GM19043 (cell line): ENCODE measurements at regions not wholly inside any gene's neighbourhood (a gene's known extent, or its start where the extent isn't known, plus 50 kb on each side); places are given as distances from the start of the nearest gene placed in this dataset.
"Not testable (repeated sequence)": the region's sequence is repeated elsewhere in the genome, so short reads cannot be mapped to it uniquely, and the experiment has no call there.

Experiments
- ATAC-seq: cut with Tn5 transposase; IDR thresholded peaks from one replicate; pipeline ENCODE4 v1.9.1; 2021; ENCODE audit warnings: low read depth; ENCODE audit not compliant: unreplicated experiment

DNA sequence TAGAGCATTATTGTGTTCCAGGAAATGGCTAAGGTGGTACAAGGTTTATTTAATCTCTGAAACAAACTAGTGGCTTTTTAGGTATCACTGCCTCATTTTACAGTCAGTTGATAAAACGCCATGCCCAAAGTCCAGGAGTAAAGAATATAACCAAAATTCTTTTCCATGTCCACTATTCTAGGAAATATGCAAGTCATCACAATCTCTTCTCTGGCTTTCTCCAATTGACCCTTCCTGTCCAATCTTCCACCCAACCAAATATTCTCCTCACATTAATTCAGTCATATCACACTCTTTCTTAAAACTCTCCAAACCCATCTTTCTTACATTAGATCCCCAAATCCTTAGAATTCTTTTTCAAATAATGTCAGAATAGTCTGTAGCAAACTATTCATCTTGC lies 1110.0 kb upstream of the CDH8 start:
- ATAC-seq: no peak

DNA sequence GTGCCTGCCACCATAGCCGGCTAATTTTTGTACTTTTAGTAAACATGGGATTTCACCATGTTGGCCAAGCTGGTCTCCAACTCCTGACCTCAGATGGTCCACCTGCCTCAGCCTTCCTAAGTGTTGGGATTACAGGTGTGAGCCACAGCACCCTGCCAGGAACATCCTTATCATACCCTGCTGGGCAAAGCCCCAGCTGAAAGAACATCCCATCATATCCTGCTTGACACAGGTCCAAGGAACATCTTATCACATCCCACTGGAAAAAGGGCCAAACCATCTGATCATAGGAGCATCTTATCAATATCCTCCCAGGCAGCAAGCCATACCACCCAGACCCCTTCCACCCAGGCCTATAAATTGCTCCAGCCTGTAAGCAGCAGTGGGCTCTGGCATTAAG lies 1109.2 kb upstream of the CDH8 start:
- no peak for ATAC-seq

DNA sequence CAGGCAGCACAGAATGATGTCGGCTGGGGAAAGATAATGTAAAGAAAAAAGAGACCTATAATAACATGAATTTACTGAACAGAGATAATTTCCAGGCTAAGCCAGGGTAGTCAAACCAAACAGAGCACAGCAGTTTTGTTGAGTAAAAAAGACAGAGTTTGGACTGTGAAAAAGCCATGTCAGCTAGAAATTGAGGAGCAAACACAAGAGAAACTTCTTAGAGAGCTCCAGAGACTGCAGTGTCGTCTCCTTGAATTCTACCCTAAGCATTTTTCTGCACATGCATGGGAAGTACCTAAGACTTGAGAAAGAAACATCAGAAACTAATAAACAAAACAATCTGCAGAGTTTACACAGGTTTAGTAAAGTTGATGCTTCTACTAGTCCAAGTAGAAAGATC lies 1098.8 kb upstream of the CDH8 start:
- ATAC-seq: no peak

DNA sequence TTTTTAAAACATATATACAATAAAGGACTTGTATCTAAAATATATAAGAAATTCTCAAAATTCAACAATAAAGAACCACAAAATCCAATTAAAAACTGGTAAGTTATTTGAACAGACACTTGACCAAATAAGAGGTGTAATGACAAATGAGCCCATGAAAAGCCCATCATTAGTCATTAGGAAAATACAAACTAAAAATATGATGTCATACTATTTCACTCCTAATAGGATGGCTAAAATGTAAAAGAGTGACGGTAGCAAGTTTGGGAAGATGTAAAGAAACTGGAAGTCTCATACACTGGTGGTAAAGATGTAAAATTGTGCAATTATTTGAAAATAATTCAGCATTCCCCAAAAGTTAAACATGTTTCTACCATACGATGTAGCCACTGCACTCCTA lies 1095.3 kb upstream of the CDH8 start:
- ATAC-seq: no peak

DNA sequence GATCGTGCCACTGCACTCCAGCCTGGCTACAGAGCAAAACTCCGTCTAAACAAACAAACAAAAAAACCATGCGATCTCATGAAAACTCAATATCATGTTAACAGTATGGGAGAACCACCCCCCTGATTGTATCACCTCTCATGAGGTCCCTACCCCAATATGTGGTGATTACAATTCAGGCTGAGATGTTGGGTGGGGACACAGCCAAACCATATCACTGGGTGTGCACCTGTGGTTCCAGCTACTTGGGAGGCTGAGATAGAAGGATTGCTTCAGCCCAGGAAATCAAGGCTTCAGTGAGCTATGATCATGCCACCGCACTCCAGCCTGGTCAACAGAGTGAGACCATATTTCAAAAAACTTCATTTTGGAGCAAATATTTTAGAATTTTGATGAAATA lies 1094.7 kb upstream of the CDH8 start:
- ATAC-seq: no peak

DNA sequence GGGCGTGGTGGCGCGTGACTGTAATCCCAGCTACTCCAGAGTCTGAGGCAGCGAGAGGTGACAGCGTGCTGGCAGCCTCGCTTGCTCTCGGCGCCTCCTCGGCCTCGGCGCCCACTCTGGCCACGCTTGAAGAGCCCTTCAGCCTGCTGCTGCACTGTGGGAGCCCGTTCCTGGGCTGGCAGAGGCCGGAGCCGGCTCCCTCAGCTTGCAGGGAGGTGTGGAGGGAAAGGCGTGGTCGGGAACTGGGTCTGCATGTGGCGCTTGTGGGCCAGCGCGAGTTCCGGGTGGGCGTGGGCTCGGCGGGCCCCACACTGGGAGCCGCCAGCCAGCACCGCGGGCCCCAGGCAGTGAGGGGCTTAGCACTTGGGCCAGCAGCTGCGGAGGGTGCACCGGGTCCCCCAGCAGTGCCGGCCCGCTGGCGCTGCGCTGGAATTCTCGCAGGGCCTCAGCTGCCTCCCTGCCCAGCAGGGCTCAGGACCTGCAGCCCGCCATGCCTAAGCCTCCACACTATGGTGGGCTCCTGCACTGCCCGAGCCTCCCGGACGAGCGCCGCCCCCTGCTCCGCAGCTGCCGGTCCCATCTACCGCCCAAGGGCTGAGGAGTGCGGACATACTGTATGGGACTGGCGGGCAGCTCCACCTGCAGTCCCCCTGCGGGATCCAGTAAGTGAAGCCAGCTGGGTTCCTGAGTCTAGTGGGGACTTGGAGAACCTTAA lies 1093.3 kb upstream of the CDH8 start:
- no peak for ATAC-seq

DNA sequence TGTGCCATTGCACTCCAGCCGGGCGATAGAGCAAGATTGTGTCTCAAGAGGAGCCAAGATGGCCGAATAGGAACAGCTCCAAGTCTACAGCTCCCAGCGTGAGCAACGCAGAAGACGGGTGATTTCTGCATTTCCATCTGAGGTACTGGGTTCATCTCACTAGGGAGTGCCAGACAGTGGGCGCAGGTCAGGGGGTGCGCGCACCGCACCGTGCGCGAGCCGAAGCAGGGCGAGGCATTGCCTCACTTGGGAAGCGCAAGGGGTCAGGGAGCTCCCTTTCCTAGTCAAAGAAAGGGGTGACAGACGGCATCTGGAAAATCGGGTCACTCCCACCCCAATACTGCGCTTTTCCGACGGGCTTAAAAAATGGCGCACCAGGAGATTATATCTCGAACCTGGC lies 1083.7 kb upstream of the CDH8 start:
- not testable (repeated sequence) for ATAC-seq

DNA sequence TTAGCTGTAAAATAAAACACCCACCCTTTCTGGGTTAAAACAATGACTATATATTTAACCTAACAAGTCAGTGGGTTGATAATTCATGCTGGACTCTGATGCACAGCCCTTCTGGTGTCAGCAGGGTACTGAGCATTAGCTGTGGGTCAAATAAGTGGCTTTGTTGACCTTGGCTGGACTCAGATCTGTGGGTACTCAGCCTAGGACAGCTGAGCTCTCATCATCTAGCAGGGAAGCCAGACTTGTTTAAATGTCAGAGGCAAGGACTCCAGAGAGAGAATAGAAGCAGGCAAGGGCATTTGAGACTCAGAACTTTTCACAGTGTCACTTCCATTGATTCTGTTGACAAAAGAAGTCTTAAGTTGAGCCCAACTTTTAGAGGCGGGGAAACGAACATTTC lies 1063.8 kb upstream of the CDH8 start:
- no peak for ATAC-seq

DNA sequence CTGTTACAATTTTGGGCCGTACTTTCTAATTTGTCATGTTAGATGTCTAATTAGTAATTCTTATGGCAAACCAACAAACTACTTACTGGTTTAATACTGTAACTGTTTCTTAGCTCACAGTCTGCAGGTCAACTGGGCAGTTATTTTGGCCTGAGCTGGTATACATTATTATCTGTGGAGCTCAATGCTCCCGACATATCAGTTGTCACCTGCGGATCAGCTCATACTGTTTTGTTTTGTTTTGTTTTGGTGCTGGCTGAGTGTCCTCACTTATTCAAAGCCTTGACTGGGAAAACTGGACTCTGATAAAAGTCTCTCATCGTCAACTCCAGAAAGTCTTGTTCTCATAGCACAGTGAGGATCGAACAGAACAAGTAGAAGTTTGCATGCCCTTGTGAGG lies 1060.6 kb upstream of the CDH8 start:
- ATAC-seq: no peak

DNA sequence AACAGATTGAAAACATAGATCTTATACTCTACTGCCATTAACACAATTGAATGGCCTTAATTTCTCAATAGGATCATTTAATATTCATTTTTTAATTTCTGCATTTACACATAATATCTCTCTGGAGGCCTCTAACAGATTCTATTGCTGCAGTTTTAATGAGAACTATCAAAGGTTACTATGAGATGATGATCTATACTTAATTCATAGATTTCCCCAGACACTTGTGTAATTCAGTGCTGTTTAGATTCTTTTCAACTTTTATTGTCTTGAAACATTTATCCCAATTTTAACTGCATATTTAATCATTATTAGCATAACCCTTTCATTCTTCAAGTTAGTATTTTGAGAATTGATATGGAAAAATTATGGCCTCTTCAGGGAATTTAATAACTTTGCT lies 1056.5 kb upstream of the CDH8 start:
- no peak for ATAC-seq

DNA sequence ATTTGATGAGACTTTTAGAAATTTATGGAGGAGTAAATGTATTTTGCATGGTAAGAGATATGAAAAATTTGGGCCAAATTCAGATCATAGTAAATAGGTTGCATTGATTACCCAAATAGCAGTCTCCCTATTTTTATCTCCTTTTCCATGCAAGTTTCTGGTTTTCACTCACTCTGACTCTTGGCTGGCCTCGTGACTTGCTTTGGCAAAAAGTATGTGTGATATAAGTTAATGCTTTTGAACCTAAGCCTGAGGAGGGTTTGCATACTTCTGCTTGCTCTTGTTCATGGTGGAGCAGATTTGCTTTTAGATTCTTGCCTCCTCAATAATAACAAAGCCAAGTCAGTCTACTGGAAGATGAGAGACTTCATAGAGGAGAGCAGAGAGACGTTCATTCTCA lies 1045.9 kb upstream of the CDH8 start:
- no peak for ATAC-seq

DNA sequence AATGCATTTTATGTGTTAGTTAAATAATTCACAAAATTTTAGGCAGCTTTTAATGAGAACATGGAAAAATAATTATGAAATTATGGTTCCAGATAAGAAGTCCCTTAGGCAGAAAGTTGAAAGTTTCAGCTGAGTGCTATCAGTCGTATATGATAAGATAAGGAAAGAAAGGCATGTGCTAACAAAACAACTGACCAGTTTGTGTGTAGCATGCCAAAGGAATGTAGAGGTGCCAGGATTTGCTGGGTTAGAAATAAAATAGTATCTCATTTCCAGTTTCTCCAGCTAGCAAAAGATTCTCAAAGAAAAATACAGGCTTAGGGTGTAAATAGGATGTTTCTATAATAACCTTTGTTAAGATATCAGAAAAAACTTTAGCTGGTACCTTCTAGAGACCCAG lies 1044.5 kb upstream of the CDH8 start:
- ATAC-seq: no peak

DNA sequence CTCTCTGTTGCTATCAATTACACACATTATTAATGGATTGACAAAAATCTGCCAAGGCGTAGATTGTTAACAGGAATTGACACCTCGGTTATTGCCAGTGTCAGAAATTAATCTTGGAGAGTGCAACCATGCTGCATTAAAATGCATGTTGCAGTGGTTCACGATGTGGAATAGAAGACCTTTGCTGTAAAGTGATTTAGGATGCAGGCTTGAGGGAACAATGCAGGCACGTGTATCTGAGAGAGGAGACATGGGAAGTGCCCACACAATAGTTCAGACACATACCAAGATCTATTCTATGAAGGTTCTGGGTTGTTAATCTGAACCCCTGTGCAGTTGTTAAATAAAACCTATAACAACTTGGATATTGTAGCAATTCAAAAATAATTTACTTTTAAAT lies 1032.8 kb upstream of the CDH8 start:
- ATAC-seq: no peak

DNA sequence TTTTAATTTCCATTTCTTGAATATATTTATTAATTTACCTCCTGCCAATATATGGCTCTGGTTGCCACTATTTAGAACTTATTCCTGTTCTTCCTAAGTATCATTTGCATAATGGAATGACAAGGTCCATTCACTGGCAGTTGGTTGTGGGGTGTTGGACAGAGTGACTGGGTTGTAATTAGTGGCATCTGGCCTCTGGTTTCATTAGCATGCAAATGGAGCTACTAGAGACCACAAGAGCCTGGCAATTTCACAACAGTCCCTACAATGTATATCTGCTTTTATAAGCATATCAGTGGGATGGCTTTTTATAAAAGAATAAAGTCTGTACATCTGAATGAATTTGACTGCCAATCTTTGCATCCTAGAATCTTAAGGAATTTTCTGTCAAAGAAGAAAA lies 1030.9 kb upstream of the CDH8 start:
- no peak for ATAC-seq

DNA sequence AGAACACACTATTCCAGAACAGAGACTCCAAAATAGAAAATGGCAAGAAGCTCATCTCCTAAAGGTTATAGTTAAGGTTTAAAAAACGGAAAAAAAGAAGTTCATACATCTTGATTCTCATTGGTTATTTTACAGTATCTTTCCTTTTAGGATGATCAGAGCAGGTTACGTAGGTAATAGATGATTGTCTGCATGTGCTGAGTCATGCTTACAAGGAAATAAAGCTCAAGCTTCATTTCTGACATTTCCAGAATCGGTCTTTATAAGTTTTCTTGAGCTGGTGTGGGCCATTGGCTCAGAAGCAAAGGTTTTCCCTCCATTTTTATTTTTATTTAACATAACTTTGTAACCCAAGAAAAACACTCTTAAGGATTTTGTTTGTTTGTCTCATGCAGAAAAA lies 1030.3 kb upstream of the CDH8 start:
- ATAC-seq: no peak

DNA sequence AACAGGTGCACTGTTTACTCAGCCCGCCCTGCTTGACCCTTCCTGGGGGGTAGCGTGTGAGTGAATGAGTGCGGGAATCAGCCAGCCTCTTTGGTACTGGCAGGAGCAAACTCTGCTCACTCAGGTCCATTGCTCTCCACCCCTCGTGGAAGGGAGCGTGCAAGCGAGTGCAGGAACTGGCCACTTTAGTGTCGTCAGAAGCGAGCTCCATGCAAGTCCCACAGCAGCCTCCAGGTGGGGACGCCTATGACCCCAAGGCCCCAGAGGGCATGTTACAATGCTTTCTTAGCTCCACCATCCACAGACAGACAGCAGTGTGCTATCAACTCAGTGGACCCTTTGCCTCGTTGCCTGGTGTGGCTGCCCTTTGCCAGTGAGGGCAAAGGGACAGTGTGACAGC lies 1025.1 kb upstream of the CDH8 start:
- ATAC-seq: no peak

DNA sequence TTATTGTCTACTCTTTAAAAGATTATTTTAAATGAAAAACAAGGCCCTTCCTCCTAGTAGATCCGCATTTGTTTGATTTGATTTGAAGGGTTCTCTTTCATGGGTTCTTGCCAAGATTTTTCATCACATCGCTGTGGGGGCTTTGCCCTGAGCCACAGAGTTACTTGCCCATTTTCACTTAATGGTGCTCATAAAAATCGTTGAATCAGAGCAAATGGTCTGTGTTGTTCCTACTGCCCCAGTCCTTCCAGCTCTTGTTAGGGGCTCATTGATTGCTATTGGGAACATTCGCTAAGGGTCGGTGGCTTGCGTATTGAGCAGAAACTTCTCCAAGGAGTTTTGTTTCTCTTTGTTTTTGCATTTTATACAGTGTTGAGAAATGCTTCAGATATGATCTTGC lies 1023.4 kb upstream of the CDH8 start:
- no peak for ATAC-seq

DNA sequence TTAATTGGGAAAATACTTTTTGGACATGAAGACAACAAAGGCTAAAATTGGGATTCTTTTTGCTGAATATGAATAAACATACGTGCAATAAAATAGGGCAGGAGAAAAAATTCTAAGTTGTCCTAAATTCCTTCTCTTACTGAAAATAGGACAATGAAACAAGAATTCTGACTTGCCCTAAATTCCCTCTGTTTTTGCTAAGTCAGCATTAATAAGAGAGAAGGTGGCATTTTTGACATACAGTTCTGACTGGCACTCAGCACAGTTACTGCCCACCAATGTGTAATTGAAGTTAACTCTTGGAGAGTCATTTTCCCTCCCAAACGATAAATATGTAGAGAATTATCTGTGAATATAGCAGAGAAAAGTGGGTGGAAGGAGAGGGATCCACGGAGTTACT lies 1021.1 kb upstream of the CDH8 start:
- ATAC-seq: no peak

DNA sequence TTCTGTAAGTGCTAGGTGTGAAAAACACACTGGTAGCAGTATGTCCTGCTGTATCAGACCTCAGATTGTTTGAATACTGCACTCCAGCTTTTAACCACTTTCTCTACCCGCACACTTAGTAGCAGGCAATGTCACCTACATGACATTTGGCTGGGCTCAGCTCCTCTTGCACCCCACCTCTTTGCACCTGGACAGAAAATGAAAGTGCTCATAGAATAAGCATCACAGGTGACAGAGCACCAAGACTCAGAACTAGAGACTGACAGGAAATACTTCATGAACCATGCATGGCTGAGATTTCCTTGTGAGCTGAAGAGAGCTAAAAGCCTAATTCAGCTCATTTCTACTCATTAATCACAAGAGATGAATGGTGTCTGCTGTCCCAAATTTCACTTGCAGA lies 1014.2 kb upstream of the CDH8 start:
- ATAC-seq: no peak

DNA sequence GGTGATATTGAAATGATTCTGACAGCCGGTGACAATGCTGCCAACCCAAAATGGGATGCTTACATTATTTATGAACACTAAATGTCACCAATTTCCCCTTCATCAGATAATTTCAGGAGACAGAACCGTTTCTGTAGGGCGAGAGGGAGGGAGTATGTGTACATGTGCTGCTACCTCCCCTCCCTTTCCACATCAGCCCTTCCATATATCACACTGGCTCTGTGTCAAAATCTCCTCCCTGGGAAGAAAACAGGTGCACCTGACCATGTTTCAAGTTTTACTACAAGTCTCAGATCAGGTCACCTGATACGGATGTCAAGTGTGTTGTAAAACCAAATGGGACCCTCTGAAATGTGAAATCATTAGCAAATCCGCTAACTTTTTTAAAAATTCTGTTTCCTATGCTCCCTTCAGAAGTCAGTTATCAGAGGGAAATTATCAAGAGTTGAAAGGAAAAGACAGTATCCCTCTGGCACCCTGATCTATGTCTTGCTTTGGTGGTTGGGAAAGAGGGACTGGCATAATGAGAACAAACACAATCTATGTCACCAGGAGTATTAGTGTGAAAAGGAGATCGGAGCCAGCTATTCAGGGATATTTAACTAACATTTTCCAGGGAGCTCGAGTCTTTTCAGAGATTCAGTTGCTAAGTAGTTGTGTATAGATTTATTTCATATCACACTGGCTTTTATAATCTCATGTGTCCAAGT lies 1002.3 kb upstream of the CDH8 start:
- ATAC-seq: no peak

DNA sequence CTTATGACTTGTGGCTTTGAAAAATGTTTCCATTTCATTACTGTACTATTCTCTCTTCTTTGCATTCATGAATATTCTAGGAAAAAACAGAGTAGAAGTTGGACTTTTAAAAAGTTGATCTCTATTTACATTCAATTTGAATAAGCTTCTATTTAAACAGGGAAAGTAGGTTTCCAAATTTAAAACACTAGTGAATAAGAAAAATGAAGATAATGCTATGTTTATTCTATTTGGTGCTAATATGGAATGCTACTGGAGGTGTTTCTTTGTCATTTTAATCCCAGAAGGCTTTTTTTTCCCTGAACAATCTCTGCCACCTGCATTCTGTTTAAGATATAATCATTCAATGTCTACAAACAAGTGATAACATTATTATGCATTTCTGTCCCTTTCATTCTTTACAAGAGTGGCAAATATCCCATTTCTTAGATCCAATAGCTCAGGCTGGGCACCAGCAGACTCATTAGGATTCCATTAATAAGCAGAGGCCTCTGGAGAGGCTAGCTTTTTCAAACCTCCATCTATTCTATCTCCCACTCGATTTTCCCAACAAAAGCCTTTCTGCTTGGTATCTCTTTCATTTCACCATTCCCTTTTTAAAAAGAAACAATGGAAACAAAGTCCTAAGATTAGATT lies 1001.6 kb upstream of the CDH8 start:
- no peak for ATAC-seq

DNA sequence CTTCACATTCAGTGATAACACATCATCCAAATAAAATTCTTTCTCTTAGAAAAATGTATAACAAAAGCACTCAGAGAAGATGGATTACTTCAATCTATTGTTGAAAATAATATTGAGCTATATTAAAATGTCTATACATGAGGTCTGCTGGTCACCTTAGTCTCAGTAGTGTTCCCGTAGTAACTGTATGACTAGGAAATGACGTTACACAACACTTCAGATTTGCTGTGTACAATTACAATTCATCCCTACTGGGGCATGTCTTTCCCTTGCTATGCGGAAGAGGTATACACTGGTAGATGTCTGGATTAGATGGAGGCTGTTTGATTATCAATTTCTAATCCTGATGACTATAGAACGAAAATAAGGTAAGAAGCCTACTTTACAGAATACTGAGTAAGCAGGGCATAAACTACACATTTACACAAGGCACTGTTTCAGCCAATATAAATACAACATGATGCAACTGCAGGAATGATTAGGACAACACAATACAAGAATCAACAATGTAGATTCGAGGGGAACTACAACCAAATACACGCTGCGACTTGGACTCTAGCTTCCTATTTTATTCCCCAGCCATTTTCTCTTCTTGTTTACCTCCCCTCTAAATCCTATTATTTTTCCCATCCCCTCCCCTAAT lies 982.5 kb upstream of the CDH8 start:
- no peak for ATAC-seq
